Cardiac fibroblast (primary cell): ENCODE measurements at regions not wholly inside any gene's neighbourhood (a gene's known extent, or its start where the extent isn't known, plus 50 kb on each side); places are given as distances from the start of the nearest gene placed in this dataset.

Experiments
- DNase-seq, 2 donors: peaks; one replicate each; pipeline versions ENCODE4 v3.0.0 to v3.0.0-alpha.2; 2010; ENCODE audit warnings: low read depth in 2 of 2
- H3K4me3 ChIP-seq, 2 donors: replicated peaks in 1 of 2; 1 replicate in 1 of 2; 2 replicates in 1 of 2; pipeline ENCODE4 v1.5.1; 2011; ENCODE audit warnings: low read depth in 2 of 2, low read length in 2 of 2, mild to moderate bottlenecking in 2 of 2, moderate library complexity in 1 of 2
- CTCF ChIP-seq: IDR thresholded peaks from one replicate; pipeline ENCODE4 v1.5.1; 2011; ENCODE audit warnings: low read depth, mild to moderate bottlenecking, low read length, inconsistent platforms

GRCh38 chr12:75782069-75782581 lies 249.5 kb downstream of the PHLDA1 start:
- H3K4me3 ChIP-seq: no peak overlapping the region
- no peak for TF ChIP-seq CTCF
- DNase-seq: no peak

GRCh38 chr12:75781532-75782046 lies 250.0 kb downstream of the PHLDA1 start:
- TF ChIP-seq CTCF: no peak
- H3K4me3 ChIP-seq: no peak overlapping the region
- peak; percentile 57 to 96 for DNase-seq

GRCh38 chr12:75779891-75780496 lies 251.6 kb downstream of the PHLDA1 start:
- no peak for TF ChIP-seq CTCF
- no peak overlapping the region for H3K4me3 ChIP-seq
- DNase-seq: peak in 1 of 2 donors; percentile 60

- no peak overlapping the region for H3K4me3 ChIP-seq
- TF ChIP-seq CTCF: no peak
- peak in 1 of 2 donors; percentile 42 for DNase-seq
These were observed 257.1 kb downstream of the PHLDA1 start for GRCh38 chr12:75774261-75775052.

GRCh38 chr12:75773377-75773776 lies 258.2 kb downstream of the PHLDA1 start:
- no peak for DNase-seq
- no peak for TF ChIP-seq CTCF

GRCh38 chr12:75771023-75771422 lies 259.6 kb upstream of the KRR1 start:
- TF ChIP-seq CTCF: no peak
- no peak overlapping the region for H3K4me3 ChIP-seq
- DNase-seq: no peak

More at GRCh38 chr12:75773377-75773776, 258.2 kb downstream of the PHLDA1 start:
- H3K4me3 ChIP-seq: no peak overlapping the region
